Stimulated activated CD4-positive, alpha-beta T cell treated with anti-CD3 and anti-CD28 coated beads, Interleukin-15, amount 100 ng/mL, for 48 hours (primary cell): ENCODE measurements at regions not wholly inside any gene's neighbourhood (a gene's known extent, or its start where the extent isn't known, plus 50 kb on each side); places are given as distances from the start of the nearest gene placed in this dataset.
"Not testable (repeated sequence)": the region's sequence is repeated elsewhere in the genome, so short reads cannot be mapped to it uniquely, and the experiment has no call there.

ENCODE experiments used
- DNase-seq, 2 donors: peaks; one replicate each; pipeline ENCODE4 v3.0.0-alpha.2; 2020; ENCODE audit warnings: low read depth in 2 of 2

DNA sequence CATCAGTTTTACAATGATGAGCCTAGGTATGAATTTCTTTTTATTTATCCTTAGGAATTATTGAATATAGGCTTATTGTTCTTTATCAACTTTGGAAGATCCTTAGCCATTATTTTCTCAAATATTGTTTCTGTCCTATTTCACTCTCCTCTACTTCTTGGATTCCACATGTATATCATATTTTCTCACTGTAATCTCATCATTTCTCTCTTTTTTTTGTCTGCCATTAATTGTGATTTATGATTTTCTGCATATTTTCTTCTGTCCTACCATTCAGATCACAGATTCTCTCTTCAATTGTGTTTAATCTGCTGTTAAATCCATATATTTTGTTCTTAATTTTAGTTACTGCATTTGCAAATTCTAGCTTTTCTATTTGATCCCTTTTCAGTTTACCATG, 139.8 kb downstream of the ARRDC3 start:
- DNase-seq, result no peak

DNA sequence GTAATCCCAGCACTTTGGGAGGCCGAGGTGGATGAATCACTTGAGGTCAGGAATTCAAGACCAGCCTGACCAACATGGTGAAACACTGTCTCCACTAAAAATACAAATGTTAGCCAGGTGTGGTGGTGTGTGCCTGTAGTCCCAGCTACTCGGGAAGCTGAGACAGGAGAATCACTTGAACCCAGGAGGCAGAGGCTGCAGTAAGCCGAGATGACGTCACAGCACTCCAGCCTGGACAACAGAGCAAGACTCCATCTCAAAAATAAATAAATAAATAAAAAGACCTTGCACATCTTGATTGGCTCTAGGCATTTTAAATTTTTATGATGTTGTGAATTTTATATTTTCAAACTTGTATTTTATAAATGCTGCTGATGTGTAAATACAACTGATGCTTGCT, 141.7 kb downstream of the ARRDC3 start:
- DNase-seq, result not testable (repeated sequence)

DNA sequence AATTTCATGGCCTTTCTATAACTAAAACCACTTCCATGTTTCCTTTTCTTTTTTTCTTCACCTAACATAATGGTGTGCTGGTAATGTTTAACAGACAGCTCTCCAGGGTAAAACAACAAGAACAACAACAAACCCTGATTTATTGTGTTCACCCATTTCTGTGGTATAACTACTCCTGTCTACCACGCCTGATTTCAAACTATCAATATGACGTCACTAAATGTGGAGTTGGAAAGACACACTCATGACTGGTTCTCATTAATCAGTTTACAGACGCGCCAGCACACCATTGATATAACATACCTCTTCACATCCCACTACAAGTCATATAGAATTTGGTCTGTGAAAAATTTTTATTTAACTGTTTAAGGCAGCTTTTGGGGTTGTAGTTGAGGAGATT, 142.9 kb downstream of the ARRDC3 start:
- no peak for DNase-seq

DNA sequence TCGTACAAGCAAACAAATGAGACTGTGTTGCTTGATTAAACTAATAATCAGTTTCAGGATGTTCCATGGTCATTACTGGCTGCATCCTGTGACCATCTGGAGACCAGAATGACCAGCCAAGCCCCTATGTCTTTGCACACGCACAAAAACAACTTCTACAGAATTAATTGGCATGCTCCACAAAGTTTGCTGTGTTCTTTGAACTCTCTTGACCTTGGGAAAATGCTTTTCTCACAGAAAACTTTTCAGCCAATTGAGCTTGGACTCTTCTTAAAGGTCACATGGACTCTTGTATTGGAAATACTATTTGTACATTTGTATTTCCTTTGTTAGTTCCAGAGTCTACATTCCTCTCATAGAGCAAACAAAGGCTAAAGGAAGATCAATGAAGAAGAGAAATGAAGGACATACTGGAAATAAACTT, 147.8 kb downstream of the ARRDC3 start:
- no peak for DNase-seq

DNA sequence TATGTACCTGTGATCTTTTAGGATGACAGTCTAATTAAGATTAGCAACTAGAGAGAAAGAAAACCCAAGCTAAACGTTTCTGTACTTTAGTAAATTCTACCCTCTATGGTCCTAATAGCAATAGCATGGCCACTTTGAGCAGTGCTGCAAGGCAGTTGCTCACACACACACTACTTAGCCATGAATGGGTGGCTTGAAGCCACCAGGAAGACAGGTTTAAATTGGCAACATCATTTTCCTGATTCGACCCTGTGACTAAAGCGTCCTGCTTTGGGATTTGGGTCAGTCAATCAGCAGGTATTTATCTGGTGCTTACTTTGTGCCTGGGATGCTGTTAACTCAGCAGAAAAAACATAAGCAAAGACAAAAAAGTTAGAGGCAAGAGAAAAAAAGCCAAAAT, 150.6 kb downstream of the ARRDC3 start:
- no peak for DNase-seq

DNA sequence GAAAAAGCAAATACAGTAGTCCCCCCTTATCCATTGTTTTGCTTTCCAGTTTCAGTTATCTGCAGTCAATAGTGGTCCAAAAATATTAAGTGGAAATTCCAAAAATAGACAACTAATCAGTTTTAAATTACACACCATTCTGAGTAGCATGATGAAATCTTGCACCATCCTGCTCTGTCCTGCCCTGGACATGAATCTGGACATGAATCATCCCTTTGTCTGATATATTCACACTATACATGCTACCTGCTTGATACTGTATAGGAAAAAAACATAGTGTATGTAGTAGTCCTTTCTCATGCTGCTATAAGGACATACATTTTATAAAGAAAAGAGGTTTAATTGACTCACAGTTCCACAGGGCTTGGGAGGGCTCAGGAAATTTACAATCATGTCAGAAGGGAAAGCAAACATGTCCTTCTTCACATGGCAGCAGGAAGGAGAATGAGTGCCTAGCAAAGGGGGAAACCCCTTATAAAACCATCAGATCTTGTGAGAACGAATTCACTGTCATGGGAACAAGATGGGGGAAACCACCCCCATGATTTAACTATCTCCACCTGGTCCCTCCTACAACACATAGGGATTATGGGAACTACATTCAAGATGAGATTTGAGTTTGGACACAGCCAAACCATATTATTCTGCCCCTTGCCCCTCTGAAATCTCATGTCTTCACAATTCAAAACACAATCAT, 153.9 kb downstream of the ARRDC3 start:
- no peak for DNase-seq

DNA sequence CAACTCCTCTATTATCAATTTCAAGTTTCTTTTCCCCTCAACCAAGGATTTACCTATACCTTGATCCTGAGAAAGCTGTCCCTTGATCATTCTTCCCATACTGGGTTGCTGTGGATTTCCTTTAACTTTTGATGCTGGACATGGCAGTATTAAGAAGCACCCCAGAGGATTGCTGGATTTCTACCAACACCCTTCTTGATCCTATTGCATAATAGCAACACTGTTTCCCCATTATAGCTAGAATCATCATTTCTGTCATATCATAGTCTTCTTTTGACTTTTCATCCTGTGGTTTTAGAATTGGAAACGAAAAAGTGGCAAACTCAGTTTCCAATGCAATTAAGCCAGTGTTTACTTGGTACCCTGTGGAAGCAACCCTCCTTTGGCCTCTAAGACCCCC, 154.9 kb downstream of the ARRDC3 start:
- no peak for DNase-seq

DNA sequence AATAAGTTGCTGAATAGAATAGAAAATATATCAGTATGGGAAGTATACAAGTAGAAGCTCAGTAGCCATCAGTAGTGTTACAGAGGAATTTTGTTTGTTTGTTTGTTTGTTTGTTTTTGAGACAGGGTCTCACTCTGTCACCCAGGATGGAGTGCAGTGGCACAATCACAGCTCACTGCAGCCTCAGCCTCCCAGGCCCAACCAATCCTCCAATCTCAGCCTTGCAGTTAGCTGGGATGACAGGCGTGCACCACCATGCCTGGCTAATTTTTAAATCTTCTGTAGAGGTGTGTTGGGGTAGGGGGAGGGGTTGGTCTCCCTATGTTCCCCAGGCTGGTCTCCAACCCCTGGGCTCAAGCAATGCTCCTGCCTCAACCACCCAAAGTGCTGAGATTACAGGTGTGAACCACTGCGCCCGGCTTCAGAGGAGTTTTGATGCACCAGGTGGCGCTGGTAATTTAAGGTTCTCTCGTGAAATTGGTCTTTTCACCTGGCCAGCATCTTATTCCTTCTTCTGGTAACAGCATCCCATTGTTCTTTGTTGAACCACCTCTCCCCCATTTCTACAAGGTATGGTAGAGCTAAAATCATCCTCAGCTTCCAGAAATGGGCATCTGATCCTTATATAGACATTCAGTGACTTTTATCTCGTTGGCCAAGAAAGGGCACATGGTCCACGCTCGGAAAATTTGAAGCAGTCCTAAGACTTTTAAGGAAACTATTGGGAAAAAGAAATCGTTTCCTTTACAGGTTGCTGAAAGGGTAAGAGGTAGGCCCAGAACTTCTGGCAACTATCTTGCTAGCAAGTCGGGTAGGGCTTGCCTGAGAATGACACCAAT, 157.1 kb downstream of the ARRDC3 start:
- DNase-seq, result peak; percentile 10 to 31

DNA sequence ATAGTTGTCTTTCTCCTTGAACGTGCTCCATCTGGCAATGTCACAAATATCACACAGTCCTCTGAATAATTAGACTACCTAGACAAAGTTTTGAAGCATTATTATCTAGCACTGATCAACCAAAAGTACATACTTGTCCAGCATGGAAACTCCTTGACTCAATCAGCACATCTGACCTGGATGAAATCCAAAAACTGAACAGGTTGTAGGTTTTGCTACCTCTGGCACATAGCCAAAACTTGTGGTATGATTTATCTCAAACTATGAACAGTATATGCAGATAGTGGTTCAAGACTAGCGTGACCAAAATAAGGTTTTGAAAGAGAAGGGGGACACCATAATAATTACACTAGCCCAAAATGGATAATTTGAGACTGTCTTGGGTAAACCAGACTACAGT, 158.1 kb downstream of the ARRDC3 start:
- no peak for DNase-seq

DNA sequence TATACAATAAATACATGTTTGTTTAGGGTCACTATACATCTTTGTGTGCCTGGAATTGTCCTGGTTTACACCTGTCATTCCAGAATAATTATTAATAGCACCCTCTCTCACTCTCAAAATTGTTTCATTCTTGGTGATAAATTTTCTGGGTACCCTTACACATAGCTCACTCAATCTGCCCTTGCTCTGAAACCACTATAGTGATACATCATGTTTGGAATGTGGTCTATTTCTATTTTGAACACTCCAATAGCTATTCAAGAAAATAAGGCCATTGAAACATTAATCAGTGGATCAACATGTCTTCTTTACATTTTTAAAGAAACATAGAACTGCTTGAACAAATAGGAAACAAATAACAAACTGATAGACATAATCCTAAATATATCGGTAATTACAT, 158.7 kb downstream of the ARRDC3 start:
- DNase-seq, result no peak

DNA sequence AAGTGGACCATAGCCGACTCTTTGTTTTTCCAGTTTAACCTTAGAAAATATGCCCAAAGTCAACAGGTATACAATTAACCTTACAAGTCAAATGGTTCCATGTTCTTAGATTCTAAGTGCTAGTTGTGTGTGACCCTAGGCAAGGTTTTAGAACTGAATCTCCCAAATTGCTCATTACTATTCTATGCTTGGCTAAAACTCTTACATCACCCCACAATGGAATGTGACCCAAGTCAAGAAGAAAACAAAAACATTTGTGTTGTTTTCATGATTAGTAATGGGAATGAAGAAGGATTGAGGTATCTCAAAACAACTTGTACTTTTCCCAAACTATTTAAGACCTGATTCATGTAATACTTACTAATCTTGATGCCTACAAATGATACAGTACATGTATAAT, 159.2 kb downstream of the ARRDC3 start:
- DNase-seq, result no peak

DNA sequence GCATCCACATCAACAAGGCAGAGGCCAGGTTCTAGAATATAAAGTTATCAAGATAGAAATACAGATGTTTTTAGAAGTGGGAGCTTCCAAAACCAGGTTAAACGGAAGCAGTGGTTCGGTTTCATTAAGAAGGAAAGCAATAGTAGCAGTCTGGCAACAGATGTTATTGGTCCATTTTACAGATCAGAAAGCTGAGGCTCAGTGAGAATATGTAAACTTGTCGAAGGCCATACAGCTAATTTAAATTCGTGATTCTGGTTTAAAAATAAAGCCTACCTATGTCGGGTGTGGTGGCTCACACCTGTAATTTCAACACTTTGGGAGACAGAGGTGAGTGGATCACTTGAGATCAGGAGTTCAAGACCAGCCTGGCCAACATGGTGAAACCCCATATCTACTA, 160.6 kb downstream of the ARRDC3 start:
- DNase-seq, result no peak

DNA sequence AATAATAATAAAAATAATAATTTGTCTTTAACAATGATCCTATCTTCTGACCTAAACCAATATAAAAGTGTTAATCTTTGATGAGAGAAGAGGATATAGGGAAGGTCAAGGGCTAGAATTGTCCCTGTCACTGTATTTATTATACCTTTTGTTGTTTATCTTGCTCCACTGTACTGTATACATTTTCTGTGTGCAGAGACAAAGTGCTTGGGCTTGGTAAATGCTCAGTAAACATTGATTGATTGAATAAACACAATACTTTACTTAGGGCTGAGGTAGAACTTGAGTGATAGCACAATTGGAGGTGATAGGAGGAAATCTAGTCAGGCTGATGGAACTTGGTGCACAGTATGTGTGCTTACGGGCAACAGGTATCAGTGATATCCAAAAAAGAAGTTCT, 161.2 kb downstream of the ARRDC3 start:
- DNase-seq, result no peak

DNA sequence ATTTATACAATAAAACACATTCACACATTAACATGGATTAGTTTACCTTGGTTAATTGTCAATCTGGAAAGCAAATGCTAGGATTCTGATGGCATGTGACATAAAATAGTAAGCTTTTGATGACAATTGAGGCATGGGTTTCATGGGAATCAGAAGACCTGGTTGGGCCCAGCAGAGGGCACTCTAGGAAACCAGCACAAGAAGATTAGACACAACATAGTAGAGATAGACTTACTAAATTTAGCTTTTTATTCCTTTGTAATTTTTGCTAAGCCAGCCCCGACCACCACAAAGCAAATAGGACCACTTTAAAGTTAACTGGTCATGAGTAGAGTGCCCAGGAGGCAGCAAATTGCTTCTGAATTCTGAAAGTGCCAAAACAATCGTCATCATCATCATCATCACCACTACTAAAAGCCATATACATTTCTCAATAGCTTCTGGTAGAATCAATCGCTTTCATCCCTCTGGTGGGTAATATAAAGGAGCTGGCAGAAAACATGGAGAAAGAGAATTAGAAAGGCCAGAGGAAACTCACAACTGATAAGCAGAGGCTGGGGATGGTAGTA, 163.2 kb downstream of the ARRDC3 start:
- peak in 1 of 2 donors; percentile 24 for DNase-seq

DNA sequence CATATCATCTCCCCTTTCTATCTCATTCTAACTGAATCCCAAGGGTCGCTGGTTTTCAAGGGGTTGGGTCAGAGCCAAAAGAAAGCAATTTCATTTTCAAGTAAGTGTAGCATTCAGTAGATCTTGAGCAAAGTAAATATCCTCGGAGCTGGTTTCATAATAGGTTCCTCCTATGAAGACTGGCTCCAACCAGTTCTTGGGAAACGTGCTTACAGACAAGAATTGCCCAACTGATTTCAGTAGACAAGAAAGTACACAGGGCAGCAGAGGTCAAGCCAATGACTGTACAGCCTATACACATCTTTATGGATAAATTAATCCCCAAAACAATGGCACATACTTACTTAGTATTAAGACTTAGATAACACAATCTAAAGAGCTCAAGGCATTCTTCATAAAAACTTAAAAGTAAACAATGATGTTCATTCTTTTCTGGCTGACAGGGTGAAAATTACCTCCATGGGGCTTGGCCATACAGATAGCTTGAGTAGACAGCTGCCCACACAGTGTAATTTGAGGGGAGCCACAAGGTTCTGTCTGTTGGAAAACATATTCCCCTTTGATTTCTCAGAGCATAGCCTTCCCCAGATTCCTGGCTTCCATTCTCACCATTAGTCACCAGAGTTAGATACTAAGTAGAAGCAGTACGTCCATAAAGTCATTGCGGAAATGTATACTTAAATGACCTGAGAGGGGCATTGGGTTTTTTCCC, 163.9 kb downstream of the ARRDC3 start:
- no peak for DNase-seq

DNA sequence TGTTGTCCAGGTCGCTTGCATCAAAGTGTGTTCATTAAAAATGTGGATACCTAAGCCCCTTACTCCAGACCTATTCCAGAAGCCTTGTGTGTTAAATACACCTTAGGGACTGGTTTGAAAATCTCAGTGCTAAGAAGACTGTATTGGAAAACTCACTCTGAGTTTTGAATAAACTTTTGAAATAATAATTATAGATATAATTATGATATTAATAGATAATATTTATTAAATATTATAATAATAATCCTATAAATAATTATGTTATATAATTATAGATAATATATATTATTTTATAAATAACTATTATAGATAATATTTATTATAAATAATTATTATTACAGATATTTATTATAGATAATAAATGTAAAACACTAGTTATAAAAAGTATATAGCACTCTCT, 165.3 kb downstream of the ARRDC3 start:
- DNase-seq, result no peak

DNA sequence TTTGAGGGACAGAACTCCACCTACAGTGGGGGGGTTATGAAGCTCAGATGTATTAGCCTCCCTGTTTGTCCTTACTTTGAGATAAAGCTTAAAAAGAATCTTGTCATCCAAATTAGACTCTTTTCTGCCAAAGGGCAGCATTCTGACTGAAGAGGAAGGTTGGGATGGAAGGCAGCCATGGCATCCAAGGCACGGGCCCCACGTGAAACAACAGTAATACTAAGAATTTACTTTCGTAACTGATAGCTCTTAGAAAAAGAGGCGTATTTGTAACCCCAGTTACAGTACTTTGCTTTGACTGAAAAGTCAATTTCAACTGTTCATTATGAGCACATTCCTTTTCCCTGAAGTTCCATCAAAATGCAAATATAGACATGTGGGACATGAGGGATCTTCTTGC, 168.5 kb downstream of the ARRDC3 start:
- no peak for DNase-seq
